ENCODE measurements at regions not wholly inside any gene's neighbourhood (a gene's known extent, or its start where the extent isn't known, plus 50 kb on each side); places are given as distances from the start of the nearest gene placed in this dataset.

- TF ChIP-seq CTCF (IDR thresholded peaks at IDR 0.05; ENCODE audit: low read depth, low read length) (no peak), EZH2phosphoT487 (IDR thresholded peaks at IDR 0.05; ENCODE audit: low read depth) (no peak)
These were observed 63.5 kb upstream of the HDDC2 start for GRCh38 chr6:125365230-125365629.

All from OCI-LY3 (cell line).